Upper lobe of right lung (tissue), 1 donor: ENCODE measurements at regions not wholly inside any gene's neighbourhood (a gene's known extent, or its start where the extent isn't known, plus 50 kb on each side); places are given as distances from the start of the nearest gene placed in this dataset.

ENCODE experiments used
- ATAC-seq: fragments of 200-7000 bp; cut with Tn5 transposase; one replicate; pipeline ENCODE4 v1.9.1; 2020; ENCODE audit warnings: mild to moderate bottlenecking, moderate library complexity
- DNase-seq: peaks from one replicate; pipeline ENCODE4 v3.0.0-alpha.2; 2020
- H3K27ac ChIP-seq: fragments of 200-600 bp; one replicate; pipeline ENCODE4 v1.8.0; 2022
- H3K27me3 ChIP-seq: fragments of 200-600 bp; one replicate; pipeline ENCODE4 v1.8.0; 2022; ENCODE audit warnings: mild to moderate bottlenecking
- H3K36me3 ChIP-seq: fragments of 200-600 bp; one replicate; pipeline ENCODE4 v1.8.0; 2022
- H3K4me1 ChIP-seq: fragments of 200-600 bp; one replicate; pipeline ENCODE4 v1.8.0; 2022
- H3K4me3 ChIP-seq: fragments of 200-600 bp; one replicate; pipeline ENCODE4 v1.8.0; 2022; ENCODE audit warnings: mild to moderate bottlenecking
- H3K9me3 ChIP-seq: fragments of 200-600 bp; one replicate; pipeline ENCODE4 v1.8.0; 2022
- intact Hi-C: fragments of 100-400 bp; cut with DNase I; formaldehyde crosslinking; loops from one replicate; pipeline ENCODE4 v1.11.0; 2022
- TF ChIP-seq, protein P1 (sequence below): fragments of 200-600 bp; IDR thresholded peaks from one replicate; pipeline ENCODE4 v1.8.0; 2022; ENCODE audit warnings: antibody characterized with exemption
- donor health status: DM: no; HTN: yes; CAD: no; lungs with severe emphysema.

DNA sequence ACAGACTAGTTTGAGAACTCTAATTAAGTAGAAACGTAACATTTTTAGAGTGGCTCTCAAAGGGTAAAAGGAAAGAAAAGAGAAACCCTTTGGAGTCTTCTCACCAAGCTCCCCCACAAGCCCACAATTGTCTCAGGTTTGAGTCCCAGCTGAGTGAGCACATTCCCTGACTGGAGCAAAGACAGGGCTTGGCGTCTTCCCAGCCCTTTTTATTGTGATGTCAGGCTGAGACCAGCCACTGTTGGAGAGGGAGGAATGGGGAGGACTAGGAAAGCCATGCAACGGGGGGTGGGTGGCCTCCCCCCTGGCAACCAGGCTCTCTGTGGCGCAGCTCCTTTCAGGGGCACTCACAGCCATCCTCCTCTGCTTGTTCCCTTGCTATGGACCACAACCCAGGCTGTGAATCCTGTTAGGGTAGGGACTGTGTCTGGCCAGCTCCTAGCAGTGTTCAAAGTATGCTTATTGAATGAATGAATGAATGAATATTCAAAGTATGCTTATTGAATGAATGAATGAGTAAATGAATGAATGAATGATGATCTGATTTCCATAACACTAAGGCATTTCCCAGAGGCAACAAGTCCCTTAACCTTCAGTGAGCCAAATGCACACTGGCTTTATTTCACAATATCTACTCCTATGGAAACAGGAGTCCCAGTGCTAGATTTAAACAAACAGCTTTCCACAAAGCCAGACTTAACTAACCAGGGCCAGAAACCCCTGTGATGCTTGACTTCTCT, 413.3 kb downstream of the MID1IP1 start:
- Histone ChIP-seq H3K9me3 (no peaks in the 10 kb centered on the region), H3K36me3 (no peaks in the 10 kb centered on the region), H3K27ac (no peak overlapping the region), H3K27me3 (no peaks in the 10 kb centered on the region), H3K4me1 (no peaks in the 10 kb centered on the region), H3K4me3 (no peak overlapping the region)
- intact Hi-C loops = no loop called here
- no peak for ATAC-seq
- TF ChIP-seq, protein P1, sequence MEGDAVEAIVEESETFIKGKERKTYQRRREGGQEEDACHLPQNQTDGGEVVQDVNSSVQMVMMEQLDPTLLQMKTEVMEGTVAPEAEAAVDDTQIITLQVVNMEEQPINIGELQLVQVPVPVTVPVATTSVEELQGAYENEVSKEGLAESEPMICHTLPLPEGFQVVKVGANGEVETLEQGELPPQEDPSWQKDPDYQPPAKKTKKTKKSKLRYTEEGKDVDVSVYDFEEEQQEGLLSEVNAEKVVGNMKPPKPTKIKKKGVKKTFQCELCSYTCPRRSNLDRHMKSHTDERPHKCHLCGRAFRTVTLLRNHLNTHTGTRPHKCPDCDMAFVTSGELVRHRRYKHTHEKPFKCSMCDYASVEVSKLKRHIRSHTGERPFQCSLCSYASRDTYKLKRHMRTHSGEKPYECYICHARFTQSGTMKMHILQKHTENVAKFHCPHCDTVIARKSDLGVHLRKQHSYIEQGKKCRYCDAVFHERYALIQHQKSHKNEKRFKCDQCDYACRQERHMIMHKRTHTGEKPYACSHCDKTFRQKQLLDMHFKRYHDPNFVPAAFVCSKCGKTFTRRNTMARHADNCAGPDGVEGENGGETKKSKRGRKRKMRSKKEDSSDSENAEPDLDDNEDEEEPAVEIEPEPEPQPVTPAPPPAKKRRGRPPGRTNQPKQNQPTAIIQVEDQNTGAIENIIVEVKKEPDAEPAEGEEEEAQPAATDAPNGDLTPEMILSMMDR = no peak
- DNase-seq = no peak

DNA sequence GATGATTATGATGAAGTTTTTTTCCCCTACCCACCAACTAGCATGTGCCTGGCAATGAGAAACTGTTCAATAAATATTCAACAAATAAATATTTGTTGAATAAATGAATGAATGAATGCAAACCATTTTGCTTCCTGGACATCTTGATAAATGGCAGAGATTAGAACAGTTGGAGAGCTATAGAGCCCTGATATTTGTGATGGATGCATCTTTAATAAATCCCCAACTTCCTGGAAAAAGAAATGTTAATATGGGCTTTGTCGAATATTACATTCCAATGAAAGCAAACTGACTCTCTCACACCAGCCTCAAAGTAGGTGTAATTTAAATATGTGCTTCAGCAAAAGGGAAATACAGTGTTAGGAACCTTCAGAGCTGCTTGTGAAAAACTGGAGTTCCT, 419.7 kb downstream of the MID1IP1 start:
- Histone ChIP-seq H3K36me3 (no peaks in the 10 kb centered on the region), H3K4me1 (no peaks in the 10 kb centered on the region), H3K4me3 (no peak overlapping the region), H3K27me3 (no peaks in the 10 kb centered on the region), H3K27ac (no peak overlapping the region), H3K9me3 (no peaks in the 10 kb centered on the region)
- no peak for DNase-seq
- intact Hi-C loops = no loop called here
- ATAC-seq = no peak
- TF ChIP-seq, protein P1 = no peak

DNA sequence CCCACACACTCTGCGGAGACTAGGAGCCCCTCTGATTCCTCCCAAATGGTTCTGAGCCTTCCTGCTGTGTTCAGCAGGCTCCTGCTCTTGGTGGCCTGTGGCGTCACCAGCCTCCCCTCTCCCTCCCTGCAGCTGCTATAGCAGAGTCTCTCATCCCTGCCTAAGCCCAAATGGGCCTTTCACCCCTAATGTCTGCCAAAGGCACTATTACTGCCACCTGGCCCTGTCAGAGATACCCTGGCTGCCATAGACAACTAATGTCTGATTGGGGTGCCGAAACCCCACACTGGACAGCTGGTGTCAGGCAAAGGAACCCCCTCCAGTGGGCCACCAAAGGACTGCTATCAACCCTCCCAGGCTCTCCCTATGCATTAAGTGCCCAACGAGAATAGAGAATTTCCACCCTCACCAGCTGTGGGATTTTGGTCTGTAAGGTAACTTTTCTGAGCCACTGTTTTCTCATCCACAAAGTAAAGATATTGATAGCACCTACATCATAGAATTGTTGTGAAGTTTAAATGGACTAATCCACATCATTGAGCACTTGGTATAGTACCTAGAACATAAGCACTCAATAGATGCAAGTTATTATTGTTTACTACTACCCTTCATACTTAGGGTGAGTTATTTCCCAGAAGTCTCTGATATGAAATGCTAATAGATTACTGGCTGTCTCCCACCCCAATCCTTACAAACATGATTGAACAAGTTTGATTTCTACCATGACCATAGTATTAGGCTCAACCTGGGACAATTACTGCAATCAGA, 421.3 kb downstream of the MID1IP1 start:
- TF ChIP-seq, protein P1 = no peak
- Histone ChIP-seq H3K27me3 (no peaks in the 10 kb centered on the region), H3K4me3 (no peak overlapping the region), H3K27ac (no peak overlapping the region), H3K36me3 (no peaks in the 10 kb centered on the region), H3K9me3 (no peaks in the 10 kb centered on the region), H3K4me1 (no peaks in the 10 kb centered on the region)
- no peak for ATAC-seq
- intact Hi-C loops = no loop called here
- DNase-seq = no peak

DNA sequence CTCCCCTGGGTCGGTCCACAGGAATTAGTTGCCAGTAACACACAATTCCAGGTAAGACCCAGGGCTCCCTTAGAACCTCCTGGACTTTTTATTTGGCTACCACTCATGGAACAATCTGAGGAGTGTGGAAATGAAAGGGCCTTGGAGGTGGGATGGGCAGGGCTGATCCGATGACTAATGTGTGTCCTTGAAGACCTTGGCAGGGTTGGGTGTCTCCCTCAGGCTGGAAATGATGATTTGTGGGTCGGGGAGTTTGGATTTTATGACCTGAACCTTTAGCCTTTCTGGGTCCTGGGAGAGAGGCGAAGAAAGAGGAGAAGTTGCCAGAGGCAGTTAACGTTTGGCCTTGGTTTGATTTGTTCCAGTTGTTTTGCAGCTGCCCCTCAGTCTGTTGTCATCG, 425.0 kb downstream of the MID1IP1 start:
- TF ChIP-seq, protein P1 = no peak
- no peaks in the 10 kb centered on the region for H3K36me3 ChIP-seq
- intact Hi-C loops = no loop called here

DNA sequence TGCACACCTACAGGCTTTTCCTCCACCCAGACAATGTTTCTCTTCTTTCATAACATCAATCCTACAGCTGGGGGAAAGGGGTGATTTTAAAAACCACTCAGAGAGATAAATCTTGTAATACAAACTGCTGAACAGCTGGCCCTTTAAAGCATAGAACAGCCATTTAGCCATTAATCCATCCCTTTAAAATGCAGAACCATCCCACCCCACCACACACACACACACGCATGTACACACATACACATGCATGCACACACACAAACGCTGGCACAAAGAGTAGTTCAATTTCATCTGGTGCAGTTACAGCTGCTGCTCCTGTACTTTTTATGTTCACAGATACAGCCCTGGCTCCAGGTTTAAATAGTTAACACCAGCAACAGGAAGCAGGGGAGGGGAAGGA, 426.1 kb downstream of the MID1IP1 start:
- ATAC-seq (no peak), DNase-seq (no peak)
- H3K4me1 ChIP-seq = no peaks in the 10 kb centered on the region
- no peak overlapping the region for H3K4me3 ChIP-seq
- no peaks in the 10 kb centered on the region for H3K9me3 ChIP-seq
- intact Hi-C loops = no loop called here
- no peak overlapping the region for H3K27ac ChIP-seq
- H3K36me3 ChIP-seq = no peaks in the 10 kb centered on the region
- TF ChIP-seq, protein P1 = no peak
- H3K27me3 ChIP-seq = no peaks in the 10 kb centered on the region

More for the DNA sequence above, 425.0 kb downstream of the MID1IP1 start:
- Histone ChIP-seq H3K4me1 (no peaks in the 10 kb centered on the region), H3K9me3 (no peaks in the 10 kb centered on the region), H3K27ac (no peak overlapping the region), H3K27me3 (no peaks in the 10 kb centered on the region), H3K4me3 (no peak overlapping the region)
- DNase-seq (no peak), ATAC-seq (no peak)
